H1 (cell line): ENCODE measurements at regions not wholly inside any gene's neighbourhood (a gene's known extent, or its start where the extent isn't known, plus 50 kb on each side); places are given as distances from the start of the nearest gene placed in this dataset.

Source experiments
- ASH2L ChIP-seq: fragments of 200-600, 300-600 bp; sonication (generic); IDR thresholded peaks from one replicate; pipeline ENCODE4 v1.7.1; 2017; ENCODE audit warnings: low read length
- CHD2 ChIP-seq: IDR thresholded peaks from 2 replicates; pipeline ENCODE4 v1.6.1; 2012; ENCODE audit warnings: low read length, improper control_type of control experiment
- FOSL1 ChIP-seq: IDR thresholded peaks from 2 replicates; pipeline ENCODE4 v1.6.1; 2011; ENCODE audit warnings: mild to moderate bottlenecking, low read depth, low read length, moderate library complexity; ENCODE audit not compliant: insufficient read depth
- GTF2F1 ChIP-seq: IDR thresholded peaks from 2 replicates; pipeline ENCODE4 v1.6.1; 2012; ENCODE audit warnings: low read depth, low read length, improper control_type of control experiment, borderline replicate concordance
- POLR2A ChIP-seq, 2 experiments: IDR thresholded peaks; 1 replicate in 1 of 2; 2 replicates in 1 of 2; pipeline ENCODE4 v1.6.1; 2011; ENCODE audit warnings: low read depth in 2 of 2, low read length in 2 of 2, mild to moderate bottlenecking in 2 of 2; ENCODE audit errors: control extremely low read depth in 1 of 2
- RNF2 ChIP-seq: fragments of 200-900, 300-1000 bp; sonication (generic); IDR thresholded peaks from 2 replicates; pipeline ENCODE4 v1.7.1; 2016; ENCODE audit warnings: borderline replicate concordance, low read depth, mild to moderate bottlenecking, antibody characterized with exemption, low read length; ENCODE audit not compliant: poor library complexity, severe bottlenecking; ENCODE audit errors: missing control alignments
- RXRA ChIP-seq: IDR thresholded peaks from 2 replicates; pipeline ENCODE4 v1.6.1; 2011; ENCODE audit warnings: low read depth, mild to moderate bottlenecking, low read length, moderate library complexity; ENCODE audit not compliant: insufficient read depth
- SIX5 ChIP-seq: IDR thresholded peaks from 2 replicates; pipeline ENCODE4 v1.6.1; 2011; ENCODE audit warnings: mild to moderate bottlenecking, low read depth, low read length
- SRF ChIP-seq: IDR thresholded peaks from 2 replicates; pipeline ENCODE4 v1.6.1; 2011; ENCODE audit warnings: mild to moderate bottlenecking, low read depth, low read length, moderate library complexity
- TAF7 ChIP-seq: optimal IDR thresholded peaks from 2 replicates; pipeline ENCODE3; 2011; ENCODE audit warnings: low read depth, mild to moderate bottlenecking, inconsistent platforms, low read length, moderate library complexity, borderline replicate concordance
- TF ChIP-seq, protein P1 (sequence below): fragments of 300-600 bp; sonication (generic); IDR thresholded peaks from 2 replicates; pipeline ENCODE4 v1.7.1; 2012; ENCODE audit warnings: low read length, moderate library complexity, mild to moderate bottlenecking, inconsistent platforms; ENCODE audit not compliant: insufficient replicate concordance

DNA sequence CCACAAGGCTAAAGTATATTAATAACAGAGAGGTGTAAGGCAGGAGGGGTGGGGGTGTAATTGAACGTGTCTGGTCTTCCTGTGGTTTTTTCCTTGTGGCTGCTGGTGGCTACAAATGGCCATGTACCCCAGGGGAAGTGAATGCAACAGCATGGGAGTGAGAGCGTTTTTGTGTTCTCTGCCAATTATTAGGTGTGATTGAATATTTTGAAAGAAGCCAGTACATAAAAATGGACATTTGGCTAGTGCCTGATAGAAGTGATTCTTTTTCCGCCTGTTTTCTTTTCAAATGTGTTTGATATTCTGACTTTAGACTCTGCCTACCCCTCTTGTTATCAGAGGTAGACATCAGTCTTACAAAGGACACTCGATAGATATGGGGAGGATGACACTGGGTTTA is 141.3 kb downstream of the PRL start (continued):
- TF ChIP-seq, protein P1, sequence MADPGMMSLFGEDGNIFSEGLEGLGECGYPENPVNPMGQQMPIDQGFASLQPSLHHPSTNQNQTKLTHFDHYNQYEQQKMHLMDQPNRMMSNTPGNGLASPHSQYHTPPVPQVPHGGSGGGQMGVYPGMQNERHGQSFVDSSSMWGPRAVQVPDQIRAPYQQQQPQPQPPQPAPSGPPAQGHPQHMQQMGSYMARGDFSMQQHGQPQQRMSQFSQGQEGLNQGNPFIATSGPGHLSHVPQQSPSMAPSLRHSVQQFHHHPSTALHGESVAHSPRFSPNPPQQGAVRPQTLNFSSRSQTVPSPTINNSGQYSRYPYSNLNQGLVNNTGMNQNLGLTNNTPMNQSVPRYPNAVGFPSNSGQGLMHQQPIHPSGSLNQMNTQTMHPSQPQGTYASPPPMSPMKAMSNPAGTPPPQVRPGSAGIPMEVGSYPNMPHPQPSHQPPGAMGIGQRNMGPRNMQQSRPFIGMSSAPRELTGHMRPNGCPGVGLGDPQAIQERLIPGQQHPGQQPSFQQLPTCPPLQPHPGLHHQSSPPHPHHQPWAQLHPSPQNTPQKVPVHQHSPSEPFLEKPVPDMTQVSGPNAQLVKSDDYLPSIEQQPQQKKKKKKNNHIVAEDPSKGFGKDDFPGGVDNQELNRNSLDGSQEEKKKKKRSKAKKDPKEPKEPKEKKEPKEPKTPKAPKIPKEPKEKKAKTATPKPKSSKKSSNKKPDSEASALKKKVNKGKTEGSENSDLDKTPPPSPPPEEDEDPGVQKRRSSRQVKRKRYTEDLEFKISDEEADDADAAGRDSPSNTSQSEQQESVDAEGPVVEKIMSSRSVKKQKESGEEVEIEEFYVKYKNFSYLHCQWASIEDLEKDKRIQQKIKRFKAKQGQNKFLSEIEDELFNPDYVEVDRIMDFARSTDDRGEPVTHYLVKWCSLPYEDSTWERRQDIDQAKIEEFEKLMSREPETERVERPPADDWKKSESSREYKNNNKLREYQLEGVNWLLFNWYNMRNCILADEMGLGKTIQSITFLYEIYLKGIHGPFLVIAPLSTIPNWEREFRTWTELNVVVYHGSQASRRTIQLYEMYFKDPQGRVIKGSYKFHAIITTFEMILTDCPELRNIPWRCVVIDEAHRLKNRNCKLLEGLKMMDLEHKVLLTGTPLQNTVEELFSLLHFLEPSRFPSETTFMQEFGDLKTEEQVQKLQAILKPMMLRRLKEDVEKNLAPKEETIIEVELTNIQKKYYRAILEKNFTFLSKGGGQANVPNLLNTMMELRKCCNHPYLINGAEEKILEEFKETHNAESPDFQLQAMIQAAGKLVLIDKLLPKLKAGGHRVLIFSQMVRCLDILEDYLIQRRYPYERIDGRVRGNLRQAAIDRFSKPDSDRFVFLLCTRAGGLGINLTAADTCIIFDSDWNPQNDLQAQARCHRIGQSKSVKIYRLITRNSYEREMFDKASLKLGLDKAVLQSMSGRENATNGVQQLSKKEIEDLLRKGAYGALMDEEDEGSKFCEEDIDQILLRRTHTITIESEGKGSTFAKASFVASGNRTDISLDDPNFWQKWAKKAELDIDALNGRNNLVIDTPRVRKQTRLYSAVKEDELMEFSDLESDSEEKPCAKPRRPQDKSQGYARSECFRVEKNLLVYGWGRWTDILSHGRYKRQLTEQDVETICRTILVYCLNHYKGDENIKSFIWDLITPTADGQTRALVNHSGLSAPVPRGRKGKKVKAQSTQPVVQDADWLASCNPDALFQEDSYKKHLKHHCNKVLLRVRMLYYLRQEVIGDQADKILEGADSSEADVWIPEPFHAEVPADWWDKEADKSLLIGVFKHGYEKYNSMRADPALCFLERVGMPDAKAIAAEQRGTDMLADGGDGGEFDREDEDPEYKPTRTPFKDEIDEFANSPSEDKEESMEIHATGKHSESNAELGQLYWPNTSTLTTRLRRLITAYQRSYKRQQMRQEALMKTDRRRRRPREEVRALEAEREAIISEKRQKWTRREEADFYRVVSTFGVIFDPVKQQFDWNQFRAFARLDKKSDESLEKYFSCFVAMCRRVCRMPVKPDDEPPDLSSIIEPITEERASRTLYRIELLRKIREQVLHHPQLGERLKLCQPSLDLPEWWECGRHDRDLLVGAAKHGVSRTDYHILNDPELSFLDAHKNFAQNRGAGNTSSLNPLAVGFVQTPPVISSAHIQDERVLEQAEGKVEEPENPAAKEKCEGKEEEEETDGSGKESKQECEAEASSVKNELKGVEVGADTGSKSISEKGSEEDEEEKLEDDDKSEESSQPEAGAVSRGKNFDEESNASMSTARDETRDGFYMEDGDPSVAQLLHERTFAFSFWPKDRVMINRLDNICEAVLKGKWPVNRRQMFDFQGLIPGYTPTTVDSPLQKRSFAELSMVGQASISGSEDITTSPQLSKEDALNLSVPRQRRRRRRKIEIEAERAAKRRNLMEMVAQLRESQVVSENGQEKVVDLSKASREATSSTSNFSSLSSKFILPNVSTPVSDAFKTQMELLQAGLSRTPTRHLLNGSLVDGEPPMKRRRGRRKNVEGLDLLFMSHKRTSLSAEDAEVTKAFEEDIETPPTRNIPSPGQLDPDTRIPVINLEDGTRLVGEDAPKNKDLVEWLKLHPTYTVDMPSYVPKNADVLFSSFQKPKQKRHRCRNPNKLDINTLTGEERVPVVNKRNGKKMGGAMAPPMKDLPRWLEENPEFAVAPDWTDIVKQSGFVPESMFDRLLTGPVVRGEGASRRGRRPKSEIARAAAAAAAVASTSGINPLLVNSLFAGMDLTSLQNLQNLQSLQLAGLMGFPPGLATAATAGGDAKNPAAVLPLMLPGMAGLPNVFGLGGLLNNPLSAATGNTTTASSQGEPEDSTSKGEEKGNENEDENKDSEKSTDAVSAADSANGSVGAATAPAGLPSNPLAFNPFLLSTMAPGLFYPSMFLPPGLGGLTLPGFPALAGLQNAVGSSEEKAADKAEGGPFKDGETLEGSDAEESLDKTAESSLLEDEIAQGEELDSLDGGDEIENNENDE, result no peak
- no peak for TF ChIP-seq CHD2
- TF ChIP-seq ASH2L, result no peak
- no peak for TF ChIP-seq SRF
- TF ChIP-seq POLR2A (IDR thresholded peaks at IDR 0.05; ENCODE audit: control extremely low read depth in 1 of 2, low read depth in 2 of 2, low read length in 2 of 2), result no peak
- TF ChIP-seq RNF2, result no peak
- TF ChIP-seq TAF7, result no peak
- no peak for TF ChIP-seq FOSL1
- no peak for TF ChIP-seq RXRA
- no peak for TF ChIP-seq SIX5
- no peak for TF ChIP-seq GTF2F1
